Heart left ventricle (tissue), 13 donors: ENCODE measurements at regions not wholly inside any gene's neighbourhood (a gene's known extent, or its start where the extent isn't known, plus 50 kb on each side); places are given as distances from the start of the nearest gene placed in this dataset.

ENCODE experiments used
- POLR2A ChIP-seq, 2 donors: fragments of 450-650 bp; IDR thresholded peaks; one replicate each; pipeline ENCODE4 v1.6.1; 2017; ENCODE audit warnings: antibody characterized with exemption in 2 of 2, mild to moderate bottlenecking in 2 of 2, moderate library complexity in 2 of 2
- TF ChIP-seq, protein P1 (sequence below), 12 donors: fragments of 200-600 bp; sonication (generic) in 4 of 12; IDR thresholded peaks; one replicate each; pipeline versions ENCODE4 v1.5.0 to v1.8.0; 2018 to 2022; ENCODE audit warnings: antibody characterized with exemption in 12 of 12, mild to moderate bottlenecking in 5 of 12
- donor health status: ischemic (EF 13 %, LVEDD 7.1; RV severe dilation, severe dysfunction).
- donor health status: DM: no; HTN: yes; CAD: no.
- donor health status: DM: no; HTN: no; CAD: no.
- donor health status: ischemic (EF 25% LVEDD 6.9; RV normal size, moderate dysfunction).
- donor health status: ischemic (EF 25% LVEDD 5.7; RV mildly dilated, moderate dysfunction).
- donor health status: ischemic (EF 35%, LVEDD 5.7; RV mildly dilated, moderate dysfunction).
- donor health status: nonischemic (EF 11% LVEDD 7.7; RV severe dilation, severe dysfunction).
- donor health status: DM: yes; HTN: yes; CAD: no.
- donor health status: PGD.
- donor health status: ischemic (EF 29% LVEDD 5.4; RV normal size, mild dysfunction).
- donor health status: nonischemic (EF 23%, LVEDD 6.1; RV moderate dilation, normal function).

DNA sequence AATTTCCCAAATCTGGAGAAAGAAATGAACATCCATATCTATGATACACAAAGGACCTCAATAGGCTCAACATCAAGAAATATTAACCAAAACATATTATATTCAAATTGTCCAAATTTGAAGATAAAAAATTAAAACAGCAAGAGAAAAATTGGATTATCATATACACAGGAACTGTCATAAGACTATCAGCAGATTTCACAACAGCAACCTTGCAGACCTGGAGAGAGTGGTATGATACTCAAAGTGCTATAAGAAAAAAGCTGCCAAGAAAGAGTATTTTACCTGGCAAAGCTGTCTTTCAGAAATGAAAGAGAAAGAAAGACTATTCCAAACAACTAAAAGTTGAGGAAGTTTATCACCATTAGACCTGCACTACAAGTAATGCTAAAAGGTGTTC is 711.9 kb upstream of the RAB6C start:
- TF ChIP-seq, protein P1, sequence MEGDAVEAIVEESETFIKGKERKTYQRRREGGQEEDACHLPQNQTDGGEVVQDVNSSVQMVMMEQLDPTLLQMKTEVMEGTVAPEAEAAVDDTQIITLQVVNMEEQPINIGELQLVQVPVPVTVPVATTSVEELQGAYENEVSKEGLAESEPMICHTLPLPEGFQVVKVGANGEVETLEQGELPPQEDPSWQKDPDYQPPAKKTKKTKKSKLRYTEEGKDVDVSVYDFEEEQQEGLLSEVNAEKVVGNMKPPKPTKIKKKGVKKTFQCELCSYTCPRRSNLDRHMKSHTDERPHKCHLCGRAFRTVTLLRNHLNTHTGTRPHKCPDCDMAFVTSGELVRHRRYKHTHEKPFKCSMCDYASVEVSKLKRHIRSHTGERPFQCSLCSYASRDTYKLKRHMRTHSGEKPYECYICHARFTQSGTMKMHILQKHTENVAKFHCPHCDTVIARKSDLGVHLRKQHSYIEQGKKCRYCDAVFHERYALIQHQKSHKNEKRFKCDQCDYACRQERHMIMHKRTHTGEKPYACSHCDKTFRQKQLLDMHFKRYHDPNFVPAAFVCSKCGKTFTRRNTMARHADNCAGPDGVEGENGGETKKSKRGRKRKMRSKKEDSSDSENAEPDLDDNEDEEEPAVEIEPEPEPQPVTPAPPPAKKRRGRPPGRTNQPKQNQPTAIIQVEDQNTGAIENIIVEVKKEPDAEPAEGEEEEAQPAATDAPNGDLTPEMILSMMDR (IDR thresholded peaks at IDR 0.05): no peak
- no peak for TF ChIP-seq POLR2A (IDR thresholded peaks at IDR 0.05)
